ENCODE measurements at regions not wholly inside any gene's neighbourhood (a gene's known extent, or its start where the extent isn't known, plus 50 kb on each side); places are given as distances from the start of the nearest gene placed in this dataset.

- no peak for TF ChIP-seq POLR2A (IDR thresholded peaks at IDR 0.05)
- no peak for TF ChIP-seq CTCF (IDR thresholded peaks at IDR 0.05)
- Histone ChIP-seq H3K4me3 (no peak overlapping the region), H3K36me3 (no peaks in the 10 kb centered on the region), H3K4me1 (no peaks in the 10 kb centered on the region), H3K27me3 (no peaks in the 10 kb centered on the region), H3K9me3 (no peaks in the 10 kb centered on the region), H3K27ac (no peak overlapping the region)
- no peak for DNase-seq
- intact Hi-C loops (cut with DNase I; ENCODE audit: low total_unique reads) = no loop called here
Observed at GRCh38 chr1:93740157-93740556, 58.5 kb upstream of the BCAR3 start.

- Histone ChIP-seq H3K4me1 (no peaks in the 10 kb centered on the region), H3K36me3 (no peaks in the 10 kb centered on the region), H3K9me3 (no peaks in the 10 kb centered on the region), H3K27me3 (no peaks in the 10 kb centered on the region), H3K27ac (no peak overlapping the region), H3K4me3 (no peak overlapping the region)
- no peak for DNase-seq
- TF ChIP-seq CTCF (IDR thresholded peaks at IDR 0.05) = no peak
- no peak for TF ChIP-seq POLR2A (IDR thresholded peaks at IDR 0.05)
- intact Hi-C loops (cut with DNase I; ENCODE audit: low total_unique reads) = no loop called here
Observed at GRCh38 chr1:93739472-93739871, 57.8 kb upstream of the BCAR3 start.

- H3K27ac ChIP-seq = no peak overlapping the region
- no peaks in the 10 kb centered on the region for H3K4me1 ChIP-seq
- TF ChIP-seq CTCF (IDR thresholded peaks at IDR 0.05) = no peak
- no peak for TF ChIP-seq POLR2A (IDR thresholded peaks at IDR 0.05)
- no peaks in the 10 kb centered on the region for H3K9me3 ChIP-seq
- no peaks in the 10 kb centered on the region for H3K36me3 ChIP-seq
- no peak for DNase-seq
- no peaks in the 10 kb centered on the region for H3K27me3 ChIP-seq
- no peak overlapping the region for H3K4me3 ChIP-seq
- intact Hi-C loops (cut with DNase I; ENCODE audit: low total_unique reads) = no loop called here
Observed at GRCh38 chr1:93738926-93739325, 57.3 kb upstream of the BCAR3 start.

- no peaks in the 10 kb centered on the region for H3K9me3 ChIP-seq
- intact Hi-C loops (cut with DNase I; ENCODE audit: low total_unique reads) = no loop called here
- no peaks in the 10 kb centered on the region for H3K36me3 ChIP-seq
- H3K4me1 ChIP-seq = no peaks in the 10 kb centered on the region
- no peak for DNase-seq
- TF ChIP-seq POLR2A (IDR thresholded peaks at IDR 0.05) = no peak
- no peak for TF ChIP-seq CTCF (IDR thresholded peaks at IDR 0.05)
- no peaks in the 10 kb centered on the region for H3K27me3 ChIP-seq
- no peak overlapping the region for H3K27ac ChIP-seq
- no peak overlapping the region for H3K4me3 ChIP-seq
Observed at GRCh38 chr1:93738075-93738622, 56.5 kb upstream of the BCAR3 start.

- intact Hi-C loops (cut with DNase I; ENCODE audit: low total_unique reads) = no loop called here
Observed at GRCh38 chr1:93735722-93736121, 54.1 kb upstream of the BCAR3 start.

More at GRCh38 chr1:93735722-93736121, 54.1 kb upstream of the BCAR3 start:
- Histone ChIP-seq H3K4me3 (no peak overlapping the region), H3K27me3 (no peaks in the 10 kb centered on the region), H3K36me3 (no peaks in the 10 kb centered on the region), H3K9me3 (no peaks in the 10 kb centered on the region), H3K27ac (no peak overlapping the region), H3K4me1 (no peaks in the 10 kb centered on the region)
- no peak for DNase-seq
- no peak for TF ChIP-seq POLR2A (IDR thresholded peaks at IDR 0.05)
- no peak for TF ChIP-seq CTCF (IDR thresholded peaks at IDR 0.05)

Measured in uterus (tissue), 3 donors.